HCT116 (cell line): ENCODE measurements at regions not wholly inside any gene's neighbourhood (a gene's known extent, or its start where the extent isn't known, plus 50 kb on each side); places are given as distances from the start of the nearest gene placed in this dataset.

Experiments used
- ATAC-seq: fragments of 200-7000 bp; cut with Tn5 transposase; 2 replicates; pipeline ENCODE4 v1.9.1; 2020; ENCODE audit warnings: mild to moderate bottlenecking, moderate library complexity
- BruUV-seq: library from RNA; stranded (reverse); fragments of 400-500 nt; replicated peaks from 2 replicates; lab custom pipeline; 2021; lab: Mats Ljungman, UMichigan
- CTCF ChIA-PET: fragments of 300-600 bp; sonication (Branson Sonifier 250); formaldehyde crosslinking; loops from one replicate; lab custom pipeline; 2021; ENCODE audit warnings: antibody characterized with exemption; lab: Charles Lee
- POLR2A ChIA-PET: fragments of 300-600, 350-600 bp; sonication (Branson Sonifier 250); formaldehyde crosslinking; loops from one replicate; lab custom pipeline; 2021; ENCODE audit warnings: antibody characterized with exemption; lab: Charles Lee
- RAD21 ChIA-PET, 2 experiments: fragments of 300-600 bp; sonication (Branson Sonifier 250); formaldehyde crosslinking; loops; one replicate each; lab custom pipeline; 2023; ENCODE audit warnings: low total read pairs in 2 of 2; ENCODE audit not compliant: uncharacterized antibody in 2 of 2, unreplicated experiment in 2 of 2, low non-redundant PET in 1 of 2; lab: Charles Lee
- DNase-seq: peaks from one replicate; pipeline ENCODE4 v3.0.0-alpha.2; 2010; ENCODE audit warnings: low read depth, low spot score
- H2AFZ ChIP-seq: fragments of 200-600 bp; shearing (Covaris generic), sonication (generic); 2 replicates; pipeline ENCODE4 v1.6.1; 2017; ENCODE audit warnings: low read depth, mixed run types, mixed read lengths, antibody characterized with exemption, low read length; ENCODE audit not compliant: poor library complexity, severe bottlenecking
- H3K27ac ChIP-seq: 2 replicates; pipeline ENCODE4 v1.5.1; 2012; ENCODE audit warnings: low read depth, low read length
- H3K27me3 ChIP-seq: fragments of 200-600 bp; sonication (generic); 2 replicates; pipeline ENCODE4 v1.6.1; 2016; ENCODE audit warnings: mixed run types, low read length, mixed read lengths; ENCODE audit not compliant: insufficient read depth
- H3K36me3 ChIP-seq, 2 experiments: fragments of 200-500 bp in 1 of 2; fragments of 200-600 bp in 1 of 2; sonication (Bioruptor generic) in 1 of 2; sonication (generic) in 1 of 2; 2 replicates each; pipeline versions ENCODE4 v1.5.1 to v1.6.1; 2014 to 2016; ENCODE audit warnings: low read length in 2 of 2, inconsistent platforms in 1 of 2, mixed read lengths in 1 of 2, mixed run types in 1 of 2; ENCODE audit not compliant: insufficient read depth in 2 of 2, control insufficient read depth in 1 of 2
- H3K4me1 ChIP-seq, 2 experiments: fragments of 200-600 bp in 1 of 2; sonication (generic) in 1 of 2; 2 replicates each; pipeline versions ENCODE4 v1.5.1 to v1.6.1; 2012 to 2017; ENCODE audit warnings: low read length in 2 of 2, inconsistent platforms in 1 of 2, mild to moderate bottlenecking in 1 of 2, mixed read lengths in 1 of 2, mixed run types in 1 of 2, moderate library complexity in 1 of 2; ENCODE audit not compliant: insufficient read depth in 2 of 2, control insufficient read depth in 1 of 2
- H3K4me2 ChIP-seq: fragments of 200-600 bp; sonication (generic); 2 replicates; pipeline ENCODE4 v1.6.1; 2017; ENCODE audit warnings: mixed run types, low read length, mixed read lengths
- H3K4me3 ChIP-seq, 2 experiments: fragments of 200-600 bp in 1 of 2; sonication (generic) in 1 of 2; replicated peaks in 1 of 2; 2 replicates each; pipeline ENCODE4 v1.5.1; 2011 to 2016; ENCODE audit warnings: low read length in 2 of 2, control low read depth in 1 of 2, low read depth in 1 of 2, mild to moderate bottlenecking in 1 of 2, mixed read lengths in 1 of 2, mixed run types in 1 of 2
- H3K79me2 ChIP-seq: fragments of 200-600 bp; sonication (generic); 2 replicates; pipeline ENCODE4 v1.6.1; 2017; ENCODE audit warnings: mild to moderate bottlenecking, mixed run types, low read length, moderate library complexity, mixed read lengths; ENCODE audit not compliant: insufficient read depth
- H3K9ac ChIP-seq: fragments of 200-600 bp; sonication (generic); 2 replicates; pipeline ENCODE4 v1.6.1; 2016; ENCODE audit warnings: low read length, mixed read lengths
- H3K9me2 ChIP-seq: fragments of 200-600 bp; sonication (generic), shearing (Covaris generic); 2 replicates; pipeline ENCODE4 v1.6.1; 2017; ENCODE audit warnings: mixed run types, mild to moderate bottlenecking, moderate library complexity; ENCODE audit not compliant: insufficient read depth
- H3K9me3 ChIP-seq, 2 experiments: fragments of 200-500 bp in 1 of 2; fragments of 200-600 bp in 1 of 2; sonication (Bioruptor generic) in 1 of 2; sonication (generic) in 1 of 2; 2 replicates each; pipeline ENCODE4 v1.6.1; 2014 to 2017; ENCODE audit warnings: low read length in 2 of 2, mixed read lengths in 2 of 2, inconsistent platforms in 1 of 2, low read depth in 1 of 2, mild to moderate bottlenecking in 1 of 2, mixed run types in 1 of 2, moderate library complexity in 1 of 2; ENCODE audit not compliant: control insufficient read depth in 1 of 2, insufficient read depth in 1 of 2
- H4K20me1 ChIP-seq: fragments of 200-600 bp; sonication (generic), shearing (Covaris generic); 2 replicates; pipeline ENCODE4 v1.6.1; 2017; ENCODE audit warnings: mixed run types, mild to moderate bottlenecking, moderate library complexity; ENCODE audit not compliant: insufficient read depth
- CBX3 ChIP-seq: IDR thresholded peaks from 2 replicates; pipeline ENCODE4 v1.6.1; 2012; ENCODE audit warnings: low read depth
- CEBPB ChIP-seq: IDR thresholded peaks from 2 replicates; pipeline ENCODE4 v1.6.1; 2012; ENCODE audit warnings: low read depth
- EZH2 ChIP-seq: fragments of 200-600 bp; sonication (generic); IDR thresholded peaks from 2 replicates; pipeline ENCODE4 v1.6.1; 2017; ENCODE audit warnings: antibody characterized with exemption, mixed run types
- EZH2phosphoT487 ChIP-seq: fragments of 200-600 bp; IDR thresholded peaks from 2 replicates; pipeline ENCODE4 v1.6.1; 2018; ENCODE audit warnings: antibody characterized with exemption, borderline replicate concordance
- FOSL1 ChIP-seq: IDR thresholded peaks from 2 replicates; pipeline ENCODE4 v1.6.1; 2012; ENCODE audit warnings: low read depth
- JUND ChIP-seq: IDR thresholded peaks from 2 replicates; pipeline ENCODE4 v1.6.1; 2012
- POLR2A ChIP-seq: IDR thresholded peaks from 2 replicates; pipeline ENCODE4 v1.7.0; 2011; ENCODE audit warnings: borderline replicate concordance; ENCODE audit not compliant: insufficient read depth, insufficient read length; ENCODE audit errors: extremely low read depth
- POLR2AphosphoS5 ChIP-seq: IDR thresholded peaks from 2 replicates; pipeline ENCODE4 v1.6.1; 2011; ENCODE audit warnings: mild to moderate bottlenecking, low read depth, low read length, moderate library complexity
- SIN3A ChIP-seq: IDR thresholded peaks from 2 replicates; pipeline ENCODE4 v1.6.1; 2012; ENCODE audit warnings: low read depth
- SRF ChIP-seq: IDR thresholded peaks from 2 replicates; pipeline ENCODE4 v1.6.1; 2012; ENCODE audit warnings: low read depth
- YY1 ChIP-seq: IDR thresholded peaks from 2 replicates; pipeline ENCODE4 v1.6.1; 2011; ENCODE audit warnings: low read length, low read depth, moderate library complexity, mild to moderate bottlenecking; ENCODE audit not compliant: insufficient replicate concordance; ENCODE audit errors: extremely low read depth
- ZNF274 ChIP-seq: fragments of 200-500 bp; sonication (Bioruptor generic); IDR thresholded peaks from 2 replicates; pipeline ENCODE4 v1.6.1; 2014; ENCODE audit warnings: mild to moderate bottlenecking, low read depth, low read length, inconsistent platforms
- intact Hi-C: fragments of 100-400 bp; cut with micrococcal nuclease; formaldehyde crosslinking; loops from 2 replicates; pipeline ENCODE4 v1.10.0; 2022
- TF ChIP-seq, protein P1 (sequence below): IDR thresholded peaks from 2 replicates; pipeline ENCODE4 v1.6.1; 2012
- TF ChIP-seq, protein P2 (sequence below), 3 experiments: fragments of 200-600 bp in 1 of 3; sonication (generic) in 1 of 3; IDR thresholded peaks in 2 of 3; conservative IDR thresholded peaks in 1 of 3; 2 replicates each; pipeline ENCODE4 v1.5.1; 2012 to 2017; ENCODE audit warnings: low read depth in 2 of 3, low read length in 2 of 3, antibody characterized with exemption in 1 of 3, borderline replicate concordance in 1 of 3, control low read depth in 1 of 3, mild to moderate bottlenecking in 1 of 3, mixed read lengths in 1 of 3, mixed run types in 1 of 3, moderate library complexity in 1 of 3; ENCODE audit not compliant: insufficient read depth in 1 of 3
- TF ChIP-seq, protein P3 (sequence below): IDR thresholded peaks from 2 replicates; pipeline ENCODE4 v1.6.1; 2011; ENCODE audit warnings: mild to moderate bottlenecking, low read length, moderate library complexity; ENCODE audit not compliant: insufficient replicate concordance; ENCODE audit errors: extremely low read depth
- TF ChIP-seq, protein P4 (sequence below): IDR thresholded peaks from 2 replicates; pipeline ENCODE4 v1.6.1; 2012
- TF ChIP-seq, protein P5 (sequence below): IDR thresholded peaks from 2 replicates; pipeline ENCODE4 v1.6.1; 2012; ENCODE audit warnings: low read depth

DNA sequence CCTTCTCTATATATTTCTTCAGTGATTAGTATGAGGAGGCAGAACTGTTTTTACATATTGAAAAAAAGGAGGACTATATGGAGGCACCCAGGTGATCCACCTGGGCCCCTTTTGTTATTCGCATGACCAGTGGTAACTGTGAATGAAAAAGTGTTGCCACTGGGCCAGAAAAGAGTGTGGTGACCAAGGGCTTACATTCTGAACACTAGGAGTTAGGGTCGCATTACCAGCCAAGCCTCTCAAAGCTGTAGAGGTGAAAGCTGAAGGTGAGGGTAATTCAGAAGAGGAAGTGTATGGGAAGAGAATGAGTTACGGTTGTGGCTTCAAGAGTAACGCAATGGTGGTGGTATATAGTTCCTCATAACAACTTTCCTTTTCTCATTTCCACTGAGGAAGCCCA, 487.6 kb downstream of the TMEM182 start:
- H3K27me3 ChIP-seq: no peaks in the 10 kb centered on the region
- no peaks in the 10 kb centered on the region for H3K79me2 ChIP-seq
- H2AFZ ChIP-seq: no peak overlapping the region
- ChIA-PET RAD21 (no interaction called here), CTCF (no interaction called here), POLR2A (no interaction called here)
- no peaks in the 10 kb centered on the region for H3K36me3 ChIP-seq
- ATAC-seq (no peak), DNase-seq (no peak)
- intact Hi-C loops: no loop called here
- H3K4me2 ChIP-seq: no peak overlapping the region
- no peak overlapping the region for H3K4me3 ChIP-seq
- no peak for TF ChIP-seq SRF
- no peak for TF ChIP-seq SIN3A
- no peak for TF ChIP-seq JUND
- TF ChIP-seq FOSL1: no peak
- TF ChIP-seq, protein P1, sequence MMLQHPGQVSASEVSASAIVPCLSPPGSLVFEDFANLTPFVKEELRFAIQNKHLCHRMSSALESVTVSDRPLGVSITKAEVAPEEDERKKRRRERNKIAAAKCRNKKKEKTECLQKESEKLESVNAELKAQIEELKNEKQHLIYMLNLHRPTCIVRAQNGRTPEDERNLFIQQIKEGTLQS: no peak
- no peak for TF ChIP-seq EZH2
- no peak for TF ChIP-seq EZH2phosphoT487
- TF ChIP-seq ZNF274: no peak
- TF ChIP-seq, protein P2, sequence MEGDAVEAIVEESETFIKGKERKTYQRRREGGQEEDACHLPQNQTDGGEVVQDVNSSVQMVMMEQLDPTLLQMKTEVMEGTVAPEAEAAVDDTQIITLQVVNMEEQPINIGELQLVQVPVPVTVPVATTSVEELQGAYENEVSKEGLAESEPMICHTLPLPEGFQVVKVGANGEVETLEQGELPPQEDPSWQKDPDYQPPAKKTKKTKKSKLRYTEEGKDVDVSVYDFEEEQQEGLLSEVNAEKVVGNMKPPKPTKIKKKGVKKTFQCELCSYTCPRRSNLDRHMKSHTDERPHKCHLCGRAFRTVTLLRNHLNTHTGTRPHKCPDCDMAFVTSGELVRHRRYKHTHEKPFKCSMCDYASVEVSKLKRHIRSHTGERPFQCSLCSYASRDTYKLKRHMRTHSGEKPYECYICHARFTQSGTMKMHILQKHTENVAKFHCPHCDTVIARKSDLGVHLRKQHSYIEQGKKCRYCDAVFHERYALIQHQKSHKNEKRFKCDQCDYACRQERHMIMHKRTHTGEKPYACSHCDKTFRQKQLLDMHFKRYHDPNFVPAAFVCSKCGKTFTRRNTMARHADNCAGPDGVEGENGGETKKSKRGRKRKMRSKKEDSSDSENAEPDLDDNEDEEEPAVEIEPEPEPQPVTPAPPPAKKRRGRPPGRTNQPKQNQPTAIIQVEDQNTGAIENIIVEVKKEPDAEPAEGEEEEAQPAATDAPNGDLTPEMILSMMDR (IDR thresholded peaks at IDR 0.05 in 2 of 3, conservative IDR thresholded peaks at IDR 0.05 in 1 of 3; ENCODE audit: borderline replicate concordance in 1 of 3, insufficient read depth in 1 of 3, low read depth in 2 of 3, low read length in 2 of 3): no peak
- TF ChIP-seq, protein P3, sequence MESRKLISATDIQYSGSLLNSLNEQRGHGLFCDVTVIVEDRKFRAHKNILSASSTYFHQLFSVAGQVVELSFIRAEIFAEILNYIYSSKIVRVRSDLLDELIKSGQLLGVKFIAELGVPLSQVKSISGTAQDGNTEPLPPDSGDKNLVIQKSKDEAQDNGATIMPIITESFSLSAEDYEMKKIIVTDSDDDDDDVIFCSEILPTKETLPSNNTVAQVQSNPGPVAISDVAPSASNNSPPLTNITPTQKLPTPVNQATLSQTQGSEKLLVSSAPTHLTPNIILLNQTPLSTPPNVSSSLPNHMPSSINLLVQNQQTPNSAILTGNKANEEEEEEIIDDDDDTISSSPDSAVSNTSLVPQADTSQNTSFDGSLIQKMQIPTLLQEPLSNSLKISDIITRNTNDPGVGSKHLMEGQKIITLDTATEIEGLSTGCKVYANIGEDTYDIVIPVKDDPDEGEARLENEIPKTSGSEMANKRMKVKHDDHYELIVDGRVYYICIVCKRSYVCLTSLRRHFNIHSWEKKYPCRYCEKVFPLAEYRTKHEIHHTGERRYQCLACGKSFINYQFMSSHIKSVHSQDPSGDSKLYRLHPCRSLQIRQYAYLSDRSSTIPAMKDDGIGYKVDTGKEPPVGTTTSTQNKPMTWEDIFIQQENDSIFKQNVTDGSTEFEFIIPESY: no peak
- TF ChIP-seq YY1: no peak
- no peak for TF ChIP-seq CEBPB
- TF ChIP-seq, protein P4, sequence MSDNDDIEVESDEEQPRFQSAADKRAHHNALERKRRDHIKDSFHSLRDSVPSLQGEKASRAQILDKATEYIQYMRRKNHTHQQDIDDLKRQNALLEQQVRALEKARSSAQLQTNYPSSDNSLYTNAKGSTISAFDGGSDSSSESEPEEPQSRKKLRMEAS: no peak
- TF ChIP-seq, protein P5, sequence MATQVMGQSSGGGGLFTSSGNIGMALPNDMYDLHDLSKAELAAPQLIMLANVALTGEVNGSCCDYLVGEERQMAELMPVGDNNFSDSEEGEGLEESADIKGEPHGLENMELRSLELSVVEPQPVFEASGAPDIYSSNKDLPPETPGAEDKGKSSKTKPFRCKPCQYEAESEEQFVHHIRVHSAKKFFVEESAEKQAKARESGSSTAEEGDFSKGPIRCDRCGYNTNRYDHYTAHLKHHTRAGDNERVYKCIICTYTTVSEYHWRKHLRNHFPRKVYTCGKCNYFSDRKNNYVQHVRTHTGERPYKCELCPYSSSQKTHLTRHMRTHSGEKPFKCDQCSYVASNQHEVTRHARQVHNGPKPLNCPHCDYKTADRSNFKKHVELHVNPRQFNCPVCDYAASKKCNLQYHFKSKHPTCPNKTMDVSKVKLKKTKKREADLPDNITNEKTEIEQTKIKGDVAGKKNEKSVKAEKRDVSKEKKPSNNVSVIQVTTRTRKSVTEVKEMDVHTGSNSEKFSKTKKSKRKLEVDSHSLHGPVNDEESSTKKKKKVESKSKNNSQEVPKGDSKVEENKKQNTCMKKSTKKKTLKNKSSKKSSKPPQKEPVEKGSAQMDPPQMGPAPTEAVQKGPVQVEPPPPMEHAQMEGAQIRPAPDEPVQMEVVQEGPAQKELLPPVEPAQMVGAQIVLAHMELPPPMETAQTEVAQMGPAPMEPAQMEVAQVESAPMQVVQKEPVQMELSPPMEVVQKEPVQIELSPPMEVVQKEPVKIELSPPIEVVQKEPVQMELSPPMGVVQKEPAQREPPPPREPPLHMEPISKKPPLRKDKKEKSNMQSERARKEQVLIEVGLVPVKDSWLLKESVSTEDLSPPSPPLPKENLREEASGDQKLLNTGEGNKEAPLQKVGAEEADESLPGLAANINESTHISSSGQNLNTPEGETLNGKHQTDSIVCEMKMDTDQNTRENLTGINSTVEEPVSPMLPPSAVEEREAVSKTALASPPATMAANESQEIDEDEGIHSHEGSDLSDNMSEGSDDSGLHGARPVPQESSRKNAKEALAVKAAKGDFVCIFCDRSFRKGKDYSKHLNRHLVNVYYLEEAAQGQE: no peak
- TF ChIP-seq POLR2AphosphoS5: no peak
- no peak for TF ChIP-seq POLR2A
- TF ChIP-seq CBX3: no peak
- H3K9me2 ChIP-seq: no peaks in the 10 kb centered on the region
- H3K9me3 ChIP-seq: peaks cover 3 to 29% of the 10 kb centered on the region in 2 experiments; a peak in 2 of 4 replicates
- H4K20me1 ChIP-seq: no peaks in the 10 kb centered on the region
- H3K9ac ChIP-seq: no peak overlapping the region
- BruUV-seq: no TSS peak
- no peak overlapping the region for H3K27ac ChIP-seq
- H3K4me1 ChIP-seq: no peaks in the 10 kb centered on the region
